GM12875 (cell line): ENCODE measurements at regions not wholly inside any gene's neighbourhood (a gene's known extent, or its start where the extent isn't known, plus 50 kb on each side); places are given as distances from the start of the nearest gene placed in this dataset.

Source experiments
- H3K4me3 ChIP-seq: one replicate; pipeline ENCODE4 v1.5.1; 2011; ENCODE audit warnings: low read depth, low read length, control low read depth
- TF ChIP-seq, protein P1 (sequence below): IDR thresholded peaks from 2 replicates; pipeline ENCODE4 v1.5.1; 2011; ENCODE audit warnings: low read depth, mild to moderate bottlenecking, control low read depth, inconsistent platforms, low read length, moderate library complexity, borderline replicate concordance; ENCODE audit not compliant: insufficient read depth

DNA sequence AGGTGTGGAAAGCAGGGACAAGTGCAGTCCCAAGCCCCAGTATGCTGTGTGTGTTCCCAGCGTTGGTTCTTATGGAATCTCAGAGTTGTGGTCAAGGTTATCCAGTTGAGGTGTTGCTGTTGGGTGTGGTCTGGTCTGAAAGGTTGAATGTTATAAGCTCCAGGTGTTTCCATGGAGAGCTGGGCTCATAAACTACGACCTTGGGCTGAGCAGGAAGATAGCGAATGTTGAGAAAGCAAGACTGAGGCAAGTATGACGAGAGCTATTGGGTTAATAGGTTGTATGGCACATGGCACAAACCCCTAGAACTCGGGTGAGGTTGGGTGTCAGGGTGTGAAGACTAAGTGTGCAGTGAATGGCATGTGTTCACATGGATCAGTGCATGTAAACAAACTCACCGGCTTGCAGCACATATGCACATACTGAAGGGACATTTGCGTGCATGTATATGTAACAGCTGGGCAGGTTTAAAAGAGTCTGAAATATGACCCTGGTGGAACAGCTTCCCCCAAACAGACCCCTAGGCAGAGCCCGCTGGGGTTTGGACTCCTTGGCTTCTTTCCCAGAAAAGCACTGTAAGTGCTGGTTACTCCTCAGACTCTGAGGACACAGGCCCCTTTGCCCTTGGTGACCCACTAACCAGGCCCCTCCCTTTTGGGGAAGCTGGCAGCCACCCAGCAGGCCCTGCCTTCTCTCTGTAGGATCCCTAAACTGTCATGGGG, 117.5 kb downstream of the NAV1 start:
- TF ChIP-seq, protein P1, sequence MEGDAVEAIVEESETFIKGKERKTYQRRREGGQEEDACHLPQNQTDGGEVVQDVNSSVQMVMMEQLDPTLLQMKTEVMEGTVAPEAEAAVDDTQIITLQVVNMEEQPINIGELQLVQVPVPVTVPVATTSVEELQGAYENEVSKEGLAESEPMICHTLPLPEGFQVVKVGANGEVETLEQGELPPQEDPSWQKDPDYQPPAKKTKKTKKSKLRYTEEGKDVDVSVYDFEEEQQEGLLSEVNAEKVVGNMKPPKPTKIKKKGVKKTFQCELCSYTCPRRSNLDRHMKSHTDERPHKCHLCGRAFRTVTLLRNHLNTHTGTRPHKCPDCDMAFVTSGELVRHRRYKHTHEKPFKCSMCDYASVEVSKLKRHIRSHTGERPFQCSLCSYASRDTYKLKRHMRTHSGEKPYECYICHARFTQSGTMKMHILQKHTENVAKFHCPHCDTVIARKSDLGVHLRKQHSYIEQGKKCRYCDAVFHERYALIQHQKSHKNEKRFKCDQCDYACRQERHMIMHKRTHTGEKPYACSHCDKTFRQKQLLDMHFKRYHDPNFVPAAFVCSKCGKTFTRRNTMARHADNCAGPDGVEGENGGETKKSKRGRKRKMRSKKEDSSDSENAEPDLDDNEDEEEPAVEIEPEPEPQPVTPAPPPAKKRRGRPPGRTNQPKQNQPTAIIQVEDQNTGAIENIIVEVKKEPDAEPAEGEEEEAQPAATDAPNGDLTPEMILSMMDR: no peak
- H3K4me3 ChIP-seq: no peak overlapping the region

DNA sequence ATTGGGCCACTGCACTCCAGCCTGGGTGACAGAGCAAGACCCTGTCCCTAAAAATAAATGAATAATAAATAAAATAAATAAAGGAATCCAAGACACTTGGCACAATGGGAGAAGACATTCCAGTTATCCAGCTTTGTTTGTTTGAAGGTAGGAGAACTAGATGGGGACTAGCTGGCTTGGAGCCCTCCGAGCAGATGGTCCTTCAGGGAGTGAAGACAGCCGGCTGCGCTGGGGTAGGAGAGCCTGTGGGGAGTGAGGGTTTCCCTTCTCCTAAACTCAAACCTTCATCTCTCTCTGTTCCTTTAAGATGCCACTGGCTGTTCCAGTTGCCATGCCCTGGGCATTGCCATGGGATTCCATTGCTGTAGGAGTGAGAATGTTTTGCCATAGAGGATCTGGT, 120.6 kb downstream of the NAV1 start:
- TF ChIP-seq, protein P1: no peak
- H3K4me3 ChIP-seq: no peak overlapping the region

DNA sequence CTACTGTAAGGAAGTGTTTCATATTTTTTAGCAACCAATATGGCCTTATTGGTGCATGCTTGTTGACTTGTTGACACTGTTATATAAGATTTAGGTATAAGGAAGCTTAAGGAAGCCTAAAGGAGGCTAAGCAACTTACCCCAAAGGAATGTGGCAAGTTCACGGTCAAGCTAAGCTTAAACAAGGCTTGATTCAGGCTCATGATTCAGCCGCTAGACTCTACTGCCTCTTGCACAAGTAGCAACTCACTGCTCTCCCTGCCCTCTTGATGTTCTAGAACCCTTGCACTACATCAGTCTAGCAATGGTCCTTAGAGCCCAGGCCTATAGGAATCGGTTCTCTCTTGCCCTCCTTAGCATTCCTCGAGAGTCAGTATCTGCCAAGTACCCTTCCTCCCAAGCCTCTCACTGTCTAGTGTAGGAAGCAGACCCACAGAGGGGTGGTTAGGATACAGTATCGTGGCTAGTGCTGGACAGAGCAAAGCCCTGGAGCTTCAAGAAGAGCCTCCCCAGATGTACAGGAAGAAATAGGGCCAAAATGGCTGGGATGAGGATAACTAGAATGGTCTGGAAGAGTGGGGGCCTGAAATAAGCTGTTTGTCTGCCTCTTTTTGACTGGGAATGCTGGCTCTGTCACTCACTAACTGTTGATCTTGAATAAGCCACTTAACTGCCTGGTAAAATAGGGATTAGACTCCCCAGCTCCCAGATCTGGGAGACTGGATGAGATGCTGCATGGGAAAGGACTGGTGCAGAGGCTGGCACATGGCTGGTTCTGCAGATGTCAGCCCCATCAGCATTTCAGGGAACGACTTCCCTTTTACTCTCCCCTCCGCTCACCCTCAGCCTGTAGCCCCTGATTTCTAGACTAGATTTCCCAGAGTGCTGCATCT, 122.2 kb downstream of the NAV1 start:
- TF ChIP-seq, protein P1: no peak
- H3K4me3 ChIP-seq: no peak overlapping the region

DNA sequence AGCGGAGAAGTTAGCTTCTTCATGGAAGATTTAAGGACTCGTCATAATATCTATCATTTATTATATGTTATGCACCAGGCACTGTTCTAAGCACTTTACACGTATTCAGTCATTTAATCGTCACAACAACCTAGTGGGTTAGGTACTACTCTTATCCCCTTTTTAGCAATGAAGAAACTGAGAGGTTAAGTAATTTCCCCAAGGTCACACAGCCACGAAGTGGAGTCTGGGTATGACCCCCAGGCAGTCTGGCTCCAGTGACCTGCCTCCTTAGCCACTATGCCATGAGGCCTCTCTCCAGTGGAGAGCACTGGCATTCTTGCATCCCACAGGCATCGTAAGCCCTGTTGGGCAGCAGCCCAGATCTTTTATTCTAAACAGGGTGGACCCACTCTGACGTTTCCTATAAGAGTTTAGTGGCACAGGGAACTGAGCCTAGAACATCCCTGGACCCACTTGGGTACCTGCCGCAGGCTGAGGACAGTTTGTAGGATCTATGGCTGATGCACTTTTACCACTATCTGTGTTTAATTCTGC, 123.0 kb downstream of the NAV1 start:
- TF ChIP-seq, protein P1: no peak
- no peak overlapping the region for H3K4me3 ChIP-seq

DNA sequence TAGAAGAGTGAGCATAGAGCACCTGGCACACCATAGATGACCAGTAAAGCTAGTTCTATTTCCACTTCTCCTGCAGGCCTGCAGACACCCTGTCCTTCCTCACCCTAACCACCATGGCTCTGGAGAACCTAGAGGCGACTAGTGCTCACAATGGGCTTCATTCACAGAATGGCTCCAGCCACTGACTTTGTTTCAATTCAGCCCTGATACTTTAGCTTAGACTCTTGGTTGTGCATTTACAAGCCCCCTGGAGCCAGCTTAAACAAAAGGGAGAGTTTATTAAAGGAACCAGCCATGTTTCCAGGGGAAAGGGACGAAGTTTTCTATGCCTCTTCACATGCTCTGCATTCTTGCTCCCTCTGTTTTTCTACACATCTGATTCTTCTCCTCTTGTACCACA, 123.7 kb downstream of the NAV1 start:
- TF ChIP-seq, protein P1: no peak
- H3K4me3 ChIP-seq: no peak overlapping the region

DNA sequence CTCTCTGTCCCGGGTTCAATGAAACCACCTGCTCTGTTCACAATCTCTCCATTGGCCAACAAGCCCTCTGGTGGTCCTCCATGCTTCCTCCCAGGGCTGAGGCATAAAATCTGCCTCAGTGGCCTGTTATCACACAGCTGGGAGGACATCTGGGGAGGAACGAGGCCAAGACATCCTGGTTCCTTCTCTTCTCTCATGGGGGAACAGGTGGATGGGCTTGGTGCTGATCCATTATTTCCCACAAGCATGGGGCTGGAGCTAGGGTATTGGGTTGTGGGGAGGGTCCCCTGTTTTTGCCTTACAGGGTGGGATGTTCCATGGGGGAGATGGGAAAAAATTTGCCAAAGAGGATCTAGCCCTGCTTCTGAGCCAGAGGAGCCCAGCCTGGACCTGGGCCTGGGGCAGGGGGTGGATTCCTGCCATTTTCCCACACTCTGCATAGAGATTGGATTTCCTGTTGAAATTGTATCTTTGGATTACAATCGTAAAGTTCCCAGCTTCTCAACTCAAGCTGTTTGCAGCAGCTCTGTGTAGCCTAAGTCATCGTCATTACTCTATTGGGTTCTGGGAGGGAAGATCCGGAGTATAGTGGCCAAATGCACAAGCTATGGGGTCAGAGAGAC, 124.7 kb downstream of the NAV1 start:
- TF ChIP-seq, protein P1: no peak
- H3K4me3 ChIP-seq: no peak overlapping the region

DNA sequence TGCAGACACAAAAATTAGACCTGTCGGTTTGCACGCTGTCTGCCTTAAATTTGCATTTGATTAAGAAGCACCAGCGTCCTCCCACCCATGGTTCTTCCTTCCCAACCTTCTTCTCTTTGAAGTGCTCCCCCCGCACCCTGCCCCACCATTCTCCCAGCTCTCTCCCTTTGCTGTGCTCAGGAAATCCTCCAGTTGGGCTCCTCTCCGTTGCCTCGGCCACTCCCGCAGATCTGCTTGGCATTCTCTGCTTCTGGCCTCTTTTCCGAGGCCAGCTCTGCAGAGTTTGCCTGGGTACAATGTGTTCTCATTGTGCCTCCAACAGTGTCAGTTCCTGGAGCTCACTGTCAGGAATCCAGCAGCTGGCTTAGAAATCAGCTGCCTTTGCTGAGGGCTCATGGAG, 126.1 kb downstream of the NAV1 start:
- TF ChIP-seq, protein P1: no peak
- H3K4me3 ChIP-seq: no peak overlapping the region
